ENCODE measurements at regions not wholly inside any gene's neighbourhood (a gene's known extent, or its start where the extent isn't known, plus 50 kb on each side); places are given as distances from the start of the nearest gene placed in this dataset.

GRCh38 chr10:111481866-111482265 is 405.0 kb downstream of the ADRA2A start:
- ATAC-seq (ENCODE audit: low read depth) (no peak), DNase-seq (ENCODE audit: low spot score) (no peak)
- H3K27ac ChIP-seq (ENCODE audit: poor library complexity, severe bottlenecking): peak overlapping the region; percentile 78

GRCh38 chr10:111482621-111483216 is 405.9 kb downstream of the ADRA2A start:
- TF ChIP-seq, protein P1, sequence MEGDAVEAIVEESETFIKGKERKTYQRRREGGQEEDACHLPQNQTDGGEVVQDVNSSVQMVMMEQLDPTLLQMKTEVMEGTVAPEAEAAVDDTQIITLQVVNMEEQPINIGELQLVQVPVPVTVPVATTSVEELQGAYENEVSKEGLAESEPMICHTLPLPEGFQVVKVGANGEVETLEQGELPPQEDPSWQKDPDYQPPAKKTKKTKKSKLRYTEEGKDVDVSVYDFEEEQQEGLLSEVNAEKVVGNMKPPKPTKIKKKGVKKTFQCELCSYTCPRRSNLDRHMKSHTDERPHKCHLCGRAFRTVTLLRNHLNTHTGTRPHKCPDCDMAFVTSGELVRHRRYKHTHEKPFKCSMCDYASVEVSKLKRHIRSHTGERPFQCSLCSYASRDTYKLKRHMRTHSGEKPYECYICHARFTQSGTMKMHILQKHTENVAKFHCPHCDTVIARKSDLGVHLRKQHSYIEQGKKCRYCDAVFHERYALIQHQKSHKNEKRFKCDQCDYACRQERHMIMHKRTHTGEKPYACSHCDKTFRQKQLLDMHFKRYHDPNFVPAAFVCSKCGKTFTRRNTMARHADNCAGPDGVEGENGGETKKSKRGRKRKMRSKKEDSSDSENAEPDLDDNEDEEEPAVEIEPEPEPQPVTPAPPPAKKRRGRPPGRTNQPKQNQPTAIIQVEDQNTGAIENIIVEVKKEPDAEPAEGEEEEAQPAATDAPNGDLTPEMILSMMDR (IDR thresholded peaks at IDR 0.05; ENCODE audit: poor library complexity, severe bottlenecking): no peak
- H3K4me1 ChIP-seq (ENCODE audit: insufficient read depth, poor library complexity, severe bottlenecking): no peaks in the 10 kb centered on the region
- H3K4me3 ChIP-seq (ENCODE audit: severe bottlenecking): no peak overlapping the region
- no peak for DNase-seq (ENCODE audit: low spot score)
- no peak overlapping the region for H3K27ac ChIP-seq (ENCODE audit: poor library complexity, severe bottlenecking)
- no peaks in the 10 kb centered on the region for H3K36me3 ChIP-seq (ENCODE audit: low read depth)
- H3K9me3 ChIP-seq (ENCODE audit: severe bottlenecking): no peaks in the 10 kb centered on the region
- no peaks in the 10 kb centered on the region for H3K27me3 ChIP-seq (ENCODE audit: insufficient read depth, poor library complexity, severe bottlenecking)
- ATAC-seq (ENCODE audit: low read depth): no peak

More at GRCh38 chr10:111481866-111482265, 405.0 kb downstream of the ADRA2A start:
- TF ChIP-seq, protein P1 (IDR thresholded peaks at IDR 0.05; ENCODE audit: poor library complexity, severe bottlenecking): no peak
- no peaks in the 10 kb centered on the region for H3K9me3 ChIP-seq (ENCODE audit: severe bottlenecking)
- no peak overlapping the region for H3K4me3 ChIP-seq (ENCODE audit: severe bottlenecking)
- no peaks in the 10 kb centered on the region for H3K4me1 ChIP-seq (ENCODE audit: insufficient read depth, poor library complexity, severe bottlenecking)
- H3K27me3 ChIP-seq (ENCODE audit: insufficient read depth, poor library complexity, severe bottlenecking): no peaks in the 10 kb centered on the region
- no peaks in the 10 kb centered on the region for H3K36me3 ChIP-seq (ENCODE audit: low read depth)

- Histone ChIP-seq H3K4me1 (ENCODE audit: insufficient read depth, poor library complexity, severe bottlenecking) (no peaks in the 10 kb centered on the region), H3K9me3 (ENCODE audit: severe bottlenecking) (peaks cover 4% of the 10 kb centered on the region), H3K36me3 (ENCODE audit: low read depth) (no peaks in the 10 kb centered on the region), H3K27ac (ENCODE audit: poor library complexity, severe bottlenecking) (no peak overlapping the region), H3K27me3 (ENCODE audit: insufficient read depth, poor library complexity, severe bottlenecking) (no peaks in the 10 kb centered on the region), H3K4me3 (ENCODE audit: severe bottlenecking) (no peak overlapping the region)
- DNase-seq (ENCODE audit: low spot score) (no peak), ATAC-seq (ENCODE audit: low read depth) (no peak)
- TF ChIP-seq, protein P1 (IDR thresholded peaks at IDR 0.05; ENCODE audit: poor library complexity, severe bottlenecking): no peak
Measured at GRCh38 chr10:111485767-111486166, 408.9 kb downstream of the ADRA2A start.

DNA sequence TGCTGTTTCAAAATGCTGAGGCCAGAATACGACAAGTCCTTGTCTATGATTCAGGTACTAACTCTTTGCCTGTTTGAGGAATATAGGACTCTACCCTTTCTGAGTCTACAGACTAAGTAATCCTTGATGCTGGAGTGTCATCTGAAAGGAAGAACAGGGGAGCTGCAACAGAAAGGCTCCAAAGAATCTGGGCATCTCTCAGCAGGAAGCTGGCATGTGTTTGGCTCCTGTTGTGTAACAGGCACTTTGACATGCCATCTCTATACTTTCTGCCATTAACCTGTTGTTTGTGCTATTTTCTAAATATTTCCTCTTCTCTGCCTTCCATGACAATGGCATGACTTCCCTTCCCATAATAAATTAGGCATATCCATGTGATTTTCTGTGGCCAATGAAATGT is 409.5 kb downstream of the ADRA2A start:
- TF ChIP-seq, protein P1 (IDR thresholded peaks at IDR 0.05; ENCODE audit: poor library complexity, severe bottlenecking): no peak
- peaks cover 4% of the 10 kb centered on the region for H3K9me3 ChIP-seq (ENCODE audit: severe bottlenecking)
- no peak overlapping the region for H3K27ac ChIP-seq (ENCODE audit: poor library complexity, severe bottlenecking)
- no peak overlapping the region for H3K4me3 ChIP-seq (ENCODE audit: severe bottlenecking)
- ATAC-seq (ENCODE audit: low read depth): no peak
- DNase-seq (ENCODE audit: low spot score): no peak
- no peaks in the 10 kb centered on the region for H3K27me3 ChIP-seq (ENCODE audit: insufficient read depth, poor library complexity, severe bottlenecking)
- no peaks in the 10 kb centered on the region for H3K36me3 ChIP-seq (ENCODE audit: low read depth)
- no peaks in the 10 kb centered on the region for H3K4me1 ChIP-seq (ENCODE audit: insufficient read depth, poor library complexity, severe bottlenecking)

GRCh38 chr10:111488668-111489067 is 411.8 kb downstream of the ADRA2A start:
- peaks cover 4% of the 10 kb centered on the region for H3K9me3 ChIP-seq (ENCODE audit: severe bottlenecking)
- no peak for ATAC-seq (ENCODE audit: low read depth)
- H3K4me1 ChIP-seq (ENCODE audit: insufficient read depth, poor library complexity, severe bottlenecking): no peaks in the 10 kb centered on the region
- no peaks in the 10 kb centered on the region for H3K27me3 ChIP-seq (ENCODE audit: insufficient read depth, poor library complexity, severe bottlenecking)
- TF ChIP-seq, protein P1 (IDR thresholded peaks at IDR 0.05; ENCODE audit: poor library complexity, severe bottlenecking): no peak
- no peak overlapping the region for H3K27ac ChIP-seq (ENCODE audit: poor library complexity, severe bottlenecking)
- no peak overlapping the region for H3K4me3 ChIP-seq (ENCODE audit: severe bottlenecking)
- no peak for DNase-seq (ENCODE audit: low spot score)
- H3K36me3 ChIP-seq (ENCODE audit: low read depth): no peaks in the 10 kb centered on the region

Data from RWPE2 (cell line).